ENCODE measurements at regions not wholly inside any gene's neighbourhood (a gene's known extent, or its start where the extent isn't known, plus 50 kb on each side); places are given as distances from the start of the nearest gene placed in this dataset.
"Not testable (repeated sequence)": the region's sequence is repeated elsewhere in the genome, so short reads cannot be mapped to it uniquely, and the experiment has no call there.

GRCh38 chrX:13223868-13224567 lies 95.8 kb downstream of the ATXN3L start:
- TF ChIP-seq CTCF (IDR thresholded peaks at IDR 0.05; ENCODE audit: insufficient read depth, missing control alignments), result no peak
- FAIRE-seq, result no peak
- DNase-seq (ENCODE audit: insufficient read length, low spot score), result no peak

GRCh38 chrX:13220916-13221315 lies 98.9 kb downstream of the ATXN3L start:
- DNase-seq (ENCODE audit: insufficient read length, low spot score) (no peak), FAIRE-seq (no peak)
- no peak for TF ChIP-seq CTCF (IDR thresholded peaks at IDR 0.05; ENCODE audit: insufficient read depth, missing control alignments)

- DNase-seq (ENCODE audit: insufficient read length, low spot score), result no peak
- no peak for TF ChIP-seq CTCF (IDR thresholded peaks at IDR 0.05; ENCODE audit: insufficient read depth, missing control alignments)
- FAIRE-seq, result no peak
Measured at GRCh38 chrX:13219991-13220764, 99.7 kb downstream of the ATXN3L start.

- DNase-seq (ENCODE audit: insufficient read length, low spot score) (no peak), FAIRE-seq (no peak)
- no peak for TF ChIP-seq CTCF (IDR thresholded peaks at IDR 0.05; ENCODE audit: insufficient read depth, missing control alignments)
Measured at GRCh38 chrX:13218758-13219157, 101.1 kb downstream of the ATXN3L start.

- FAIRE-seq (no peak), DNase-seq (ENCODE audit: insufficient read length, low spot score) (no peak)
- no peak for TF ChIP-seq CTCF (IDR thresholded peaks at IDR 0.05; ENCODE audit: insufficient read depth, missing control alignments)
Measured at GRCh38 chrX:13216139-13216538, 103.7 kb downstream of the ATXN3L start.

GRCh38 chrX:13215729-13216128 lies 104.1 kb downstream of the ATXN3L start:
- DNase-seq (ENCODE audit: insufficient read length, low spot score) (no peak), FAIRE-seq (no peak)
- TF ChIP-seq CTCF (IDR thresholded peaks at IDR 0.05; ENCODE audit: insufficient read depth, missing control alignments), result no peak

- DNase-seq (ENCODE audit: insufficient read length, low spot score) (no peak), FAIRE-seq (peak; percentile 88)
- no peak for TF ChIP-seq CTCF (IDR thresholded peaks at IDR 0.05; ENCODE audit: insufficient read depth, missing control alignments)
Measured at GRCh38 chrX:13212191-13212651, 107.6 kb downstream of the ATXN3L start.

GRCh38 chrX:13210142-13210541 lies 109.7 kb downstream of the ATXN3L start:
- DNase-seq (ENCODE audit: insufficient read length, low spot score); FAIRE-seq: not testable (repeated sequence)

- not testable (repeated sequence) for FAIRE-seq; DNase-seq (ENCODE audit: insufficient read length, low spot score)
Measured at GRCh38 chrX:13209704-13210103, 110.1 kb downstream of the ATXN3L start.
